Ascending aorta (tissue), 2 donors: ENCODE measurements at regions not wholly inside any gene's neighbourhood (a gene's known extent, or its start where the extent isn't known, plus 50 kb on each side); places are given as distances from the start of the nearest gene placed in this dataset.

Source experiments
- DNase-seq, 2 donors: peaks; one replicate each; pipeline ENCODE4 v3.0.0-alpha.2; 2019; ENCODE audit warnings: low spot score in 2 of 2
- H3K27ac ChIP-seq, 2 donors: fragments of 200-600 bp; sonication (generic); one replicate each; pipeline ENCODE4 v1.5.1; 2016 to 2017; ENCODE audit warnings: mild to moderate bottlenecking in 1 of 2
- H3K27me3 ChIP-seq: fragments of 200-600 bp; sonication (generic); one replicate; pipeline ENCODE4 v1.5.1; 2017
- H3K36me3 ChIP-seq, 2 donors: fragments of 200-600 bp; sonication (generic); one replicate each; pipeline ENCODE4 v1.5.1; 2016
- H3K4me1 ChIP-seq, 2 donors: fragments of 200-600 bp; sonication (generic); one replicate each; pipeline ENCODE4 v1.5.1; 2016 to 2017; ENCODE audit warnings: mild to moderate bottlenecking in 1 of 2
- H3K4me3 ChIP-seq, 2 donors: fragments of 200-600 bp; sonication (generic); one replicate each; pipeline ENCODE4 v1.5.1; 2016 to 2017; ENCODE audit warnings: mild to moderate bottlenecking in 1 of 2
- H3K9me3 ChIP-seq, 2 donors: fragments of 200-600 bp; sonication (generic); one replicate each; pipeline ENCODE4 v1.5.1; 2016
- intact Hi-C: fragments of 100-400 bp; cut with DNase I; formaldehyde crosslinking; loops from one replicate; pipeline ENCODE4 v1.15.1; 2023
- TF ChIP-seq, protein P1 (sequence below), 3 experiments: fragments of 200-600 bp in 2 of 3; fragments of 450-650 bp in 1 of 3; sonication (generic) in 2 of 3; IDR thresholded peaks; one replicate each; pipeline ENCODE4 v1.5.1; 2016 to 2019; ENCODE audit warnings: antibody characterized with exemption in 3 of 3, mild to moderate bottlenecking in 1 of 3, moderate library complexity in 1 of 3

DNA sequence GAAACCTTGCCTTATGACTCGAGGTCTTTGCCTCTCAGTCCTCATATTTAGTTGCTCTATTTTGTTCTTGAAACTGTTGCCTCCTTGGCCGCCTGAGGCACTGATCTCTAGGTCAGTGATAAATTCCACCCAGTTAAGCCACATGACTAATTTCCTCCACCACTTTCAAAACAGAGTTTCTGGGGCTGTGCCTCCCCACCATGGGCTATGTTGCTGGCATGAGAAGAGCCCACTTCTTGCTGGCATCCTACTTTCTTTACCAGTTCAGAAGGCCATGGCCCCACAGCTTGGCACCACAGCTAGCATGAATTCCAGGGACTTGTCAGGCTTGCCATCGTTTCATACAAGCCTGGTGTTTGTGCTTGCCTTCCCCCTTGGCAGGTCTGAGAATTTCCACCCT is 361.4 kb upstream of the JAG1 start:
- no peaks in the 10 kb centered on the region for H3K9me3 ChIP-seq
- intact Hi-C loops = no loop called here
- H3K4me3 ChIP-seq = no peak overlapping the region
- no peaks in the 10 kb centered on the region for H3K27me3 ChIP-seq
- peak in 1 of 2 donors; percentile 66 for DNase-seq
- TF ChIP-seq, protein P1, sequence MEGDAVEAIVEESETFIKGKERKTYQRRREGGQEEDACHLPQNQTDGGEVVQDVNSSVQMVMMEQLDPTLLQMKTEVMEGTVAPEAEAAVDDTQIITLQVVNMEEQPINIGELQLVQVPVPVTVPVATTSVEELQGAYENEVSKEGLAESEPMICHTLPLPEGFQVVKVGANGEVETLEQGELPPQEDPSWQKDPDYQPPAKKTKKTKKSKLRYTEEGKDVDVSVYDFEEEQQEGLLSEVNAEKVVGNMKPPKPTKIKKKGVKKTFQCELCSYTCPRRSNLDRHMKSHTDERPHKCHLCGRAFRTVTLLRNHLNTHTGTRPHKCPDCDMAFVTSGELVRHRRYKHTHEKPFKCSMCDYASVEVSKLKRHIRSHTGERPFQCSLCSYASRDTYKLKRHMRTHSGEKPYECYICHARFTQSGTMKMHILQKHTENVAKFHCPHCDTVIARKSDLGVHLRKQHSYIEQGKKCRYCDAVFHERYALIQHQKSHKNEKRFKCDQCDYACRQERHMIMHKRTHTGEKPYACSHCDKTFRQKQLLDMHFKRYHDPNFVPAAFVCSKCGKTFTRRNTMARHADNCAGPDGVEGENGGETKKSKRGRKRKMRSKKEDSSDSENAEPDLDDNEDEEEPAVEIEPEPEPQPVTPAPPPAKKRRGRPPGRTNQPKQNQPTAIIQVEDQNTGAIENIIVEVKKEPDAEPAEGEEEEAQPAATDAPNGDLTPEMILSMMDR (IDR thresholded peaks at IDR 0.05) = no peak
- no peaks in the 10 kb centered on the region for H3K36me3 ChIP-seq
- peak overlapping the region; percentile 41 to 74 for H3K27ac ChIP-seq
- peaks cover 2 to 6% of the 10 kb centered on the region in 2 donors for H3K4me1 ChIP-seq

DNA sequence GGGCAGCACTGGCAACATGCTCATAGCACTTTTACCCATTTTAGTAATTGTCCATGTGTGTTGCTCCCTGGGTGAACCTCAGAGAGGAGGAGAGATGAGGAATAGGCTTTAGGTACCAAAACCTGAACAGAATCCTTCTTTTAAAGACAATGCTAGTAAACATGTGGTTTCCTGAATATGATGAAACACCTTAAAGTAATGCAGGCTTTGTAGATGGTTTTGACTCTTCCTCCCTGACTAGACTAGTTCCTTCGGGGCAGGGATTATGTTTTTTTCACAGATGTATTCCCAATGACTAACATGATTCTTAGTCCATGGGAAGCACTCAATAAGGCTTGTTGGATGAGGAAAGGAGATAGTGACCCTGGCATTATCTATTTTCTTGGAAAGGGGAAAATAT is 367.6 kb upstream of the JAG1 start:
- DNase-seq = no peak
- intact Hi-C loops = no loop called here
- Histone ChIP-seq H3K9me3 (no peaks in the 10 kb centered on the region), H3K27ac (no peak overlapping the region), H3K36me3 (no peaks in the 10 kb centered on the region), H3K4me1 (no peaks in the 10 kb centered on the region), H3K27me3 (no peaks in the 10 kb centered on the region), H3K4me3 (no peak overlapping the region)
- TF ChIP-seq, protein P1 (IDR thresholded peaks at IDR 0.05) = no peak

DNA sequence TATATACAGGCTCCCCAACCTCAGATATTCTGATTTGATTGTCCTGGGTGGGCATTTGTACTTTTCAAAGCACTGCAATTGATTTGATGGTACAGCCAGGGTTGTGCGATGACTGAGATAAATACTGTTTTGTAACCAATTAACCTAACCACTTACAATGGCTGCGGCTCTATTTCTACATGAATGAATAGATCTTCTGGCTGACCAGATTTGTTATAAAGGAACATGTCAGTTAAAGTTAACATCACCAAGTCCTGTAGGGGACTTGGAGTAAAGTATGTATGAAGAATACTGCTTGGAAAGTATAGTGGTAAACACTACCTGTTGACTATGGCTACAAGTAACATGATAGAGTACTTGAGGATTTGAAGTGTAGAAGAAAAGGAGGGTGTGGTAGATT is 369.2 kb upstream of the JAG1 start:
- no peak for DNase-seq
- Histone ChIP-seq H3K36me3 (no peaks in the 10 kb centered on the region), H3K9me3 (no peaks in the 10 kb centered on the region), H3K4me1 (no peaks in the 10 kb centered on the region), H3K27ac (no peak overlapping the region), H3K27me3 (no peaks in the 10 kb centered on the region), H3K4me3 (no peak overlapping the region)
- TF ChIP-seq, protein P1 (IDR thresholded peaks at IDR 0.05) = no peak
- intact Hi-C loops = no loop called here

DNA sequence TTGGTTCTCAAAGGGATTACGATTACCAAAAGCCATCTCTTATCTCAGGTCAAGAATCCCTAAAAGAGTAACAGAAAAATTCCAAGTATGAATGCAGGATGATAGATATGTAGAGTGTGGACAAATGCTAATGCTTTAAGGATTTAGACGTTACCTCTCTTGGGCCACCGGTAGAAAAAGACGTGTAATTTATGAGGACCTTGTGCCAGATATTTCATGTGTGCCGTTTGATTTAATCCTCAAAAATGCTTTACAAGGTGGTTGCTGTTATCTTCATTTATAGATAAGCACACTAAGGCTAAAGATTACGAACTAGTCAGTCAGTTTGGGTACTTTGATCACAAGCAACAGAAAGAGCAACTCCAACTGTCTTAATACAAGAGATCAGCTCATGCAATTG is 370.8 kb upstream of the JAG1 start:
- Histone ChIP-seq H3K36me3 (no peaks in the 10 kb centered on the region), H3K4me1 (no peaks in the 10 kb centered on the region), H3K9me3 (no peaks in the 10 kb centered on the region), H3K27ac (no peak overlapping the region), H3K27me3 (no peaks in the 10 kb centered on the region), H3K4me3 (no peak overlapping the region)
- no peak for DNase-seq
- TF ChIP-seq, protein P1 (IDR thresholded peaks at IDR 0.05) = no peak
- intact Hi-C loops = no loop called here

DNA sequence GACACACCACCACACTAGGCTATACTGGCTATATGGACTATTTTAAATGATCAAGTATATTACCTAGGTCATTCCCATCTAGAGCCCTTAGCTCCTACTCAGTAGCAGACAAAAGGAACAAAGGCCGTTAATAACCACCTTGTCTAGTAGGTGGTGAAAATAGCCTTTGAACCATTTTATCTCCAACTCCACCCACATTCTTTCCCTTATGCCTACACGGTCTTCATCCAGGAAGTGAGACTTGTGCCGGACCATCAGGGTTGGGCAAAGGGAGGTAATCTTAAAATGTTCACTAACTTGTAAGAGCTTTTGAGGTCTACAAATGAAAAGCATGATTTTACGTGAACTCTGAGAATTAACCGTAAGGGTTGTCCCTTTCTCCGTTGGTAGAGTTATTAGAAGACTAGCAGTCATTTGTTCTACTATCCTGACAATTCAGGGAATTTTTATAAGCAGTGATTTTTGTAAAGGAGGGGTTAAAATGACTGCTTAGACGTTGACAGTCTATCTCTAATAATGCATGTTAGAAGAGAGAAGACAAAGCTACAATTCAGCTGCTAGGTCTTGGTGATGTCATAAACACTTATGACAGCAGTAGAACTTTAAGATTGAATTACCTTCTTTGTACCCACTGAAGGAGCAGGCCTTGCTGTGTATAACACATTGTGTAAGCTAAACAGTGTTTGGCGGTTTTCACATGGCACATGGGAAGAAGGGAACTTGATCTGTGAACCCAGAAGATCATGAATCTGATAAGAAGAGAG is 371.8 kb upstream of the JAG1 start:
- Histone ChIP-seq H3K27ac (no peak overlapping the region), H3K9me3 (no peaks in the 10 kb centered on the region), H3K36me3 (no peaks in the 10 kb centered on the region), H3K4me1 (no peaks in the 10 kb centered on the region), H3K27me3 (no peaks in the 10 kb centered on the region), H3K4me3 (no peak overlapping the region)
- TF ChIP-seq, protein P1 (IDR thresholded peaks at IDR 0.05) = no peak
- no peak for DNase-seq
- intact Hi-C loops = no loop called here
